ENCODE measurements at regions not wholly inside any gene's neighbourhood (a gene's known extent, or its start where the extent isn't known, plus 50 kb on each side); places are given as distances from the start of the nearest gene placed in this dataset.
"Not testable (repeated sequence)": the region's sequence is repeated elsewhere in the genome, so short reads cannot be mapped to it uniquely, and the experiment has no call there.

GRCh38 chr21:5121399-5121798 lies 5400.0 kb upstream of the TPTE start:
- H3K9me3 Mint-ChIP-seq (ENCODE audit: unreplicated experiment); intact Hi-C loops (cut with micrococcal nuclease); DNase-seq (ENCODE audit: unreplicated experiment); H3K4me1 Mint-ChIP-seq (ENCODE audit: insufficient read depth, unreplicated experiment); POLR2A ChIA-PET; H3K27ac Mint-ChIP-seq (ENCODE audit: low read depth, unreplicated experiment); CTCF ChIA-PET; H3K27me3 Mint-ChIP-seq (ENCODE audit: insufficient read depth, unreplicated experiment); H3K36me3 Mint-ChIP-seq (ENCODE audit: insufficient read depth, unreplicated experiment); BruUV-seq (replicated peaks); H3K4me3 Mint-ChIP-seq (ENCODE audit: unreplicated experiment): not testable (repeated sequence)

DNA sequence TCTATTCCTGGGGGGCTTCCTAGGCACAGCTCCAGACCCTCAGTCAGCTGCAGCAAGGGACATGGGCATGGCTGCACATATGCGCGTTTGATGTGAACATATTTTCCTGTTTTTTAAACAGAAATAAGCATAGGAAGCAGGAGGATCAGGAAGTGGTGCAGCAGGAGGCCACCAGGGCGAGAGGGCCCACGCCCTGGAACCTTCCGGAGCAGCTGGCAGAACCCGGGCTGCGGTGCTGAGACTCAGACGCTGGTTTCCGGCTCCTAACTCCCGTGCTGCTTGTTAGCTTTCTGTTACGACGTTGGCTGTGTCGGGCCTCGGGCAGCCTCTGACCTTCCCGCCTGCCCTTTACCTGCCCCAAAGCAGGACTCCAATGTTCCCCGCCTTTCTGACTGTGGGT lies 5399.5 kb upstream of the TPTE start:
- BruUV-seq (replicated peaks); H3K36me3 Mint-ChIP-seq (ENCODE audit: insufficient read depth, unreplicated experiment); H3K9me3 Mint-ChIP-seq (ENCODE audit: unreplicated experiment); POLR2A ChIA-PET; DNase-seq (ENCODE audit: unreplicated experiment); intact Hi-C loops (cut with micrococcal nuclease); H3K27me3 Mint-ChIP-seq (ENCODE audit: insufficient read depth, unreplicated experiment); H3K27ac Mint-ChIP-seq (ENCODE audit: low read depth, unreplicated experiment); H3K4me3 Mint-ChIP-seq (ENCODE audit: unreplicated experiment); H3K4me1 Mint-ChIP-seq (ENCODE audit: insufficient read depth, unreplicated experiment); CTCF ChIA-PET: not testable (repeated sequence)

GRCh38 chr21:5123655-5124054 lies 5397.7 kb upstream of the TPTE start:
- CTCF ChIA-PET; BruUV-seq (replicated peaks); POLR2A ChIA-PET; intact Hi-C loops (cut with micrococcal nuclease); H3K4me1 Mint-ChIP-seq (ENCODE audit: insufficient read depth, unreplicated experiment); H3K9me3 Mint-ChIP-seq (ENCODE audit: unreplicated experiment); H3K27me3 Mint-ChIP-seq (ENCODE audit: insufficient read depth, unreplicated experiment); H3K27ac Mint-ChIP-seq (ENCODE audit: low read depth, unreplicated experiment); H3K36me3 Mint-ChIP-seq (ENCODE audit: insufficient read depth, unreplicated experiment); H3K4me3 Mint-ChIP-seq (ENCODE audit: unreplicated experiment); DNase-seq (ENCODE audit: unreplicated experiment): not testable (repeated sequence)
- TF ChIP-seq CTCF (IDR thresholded peaks at IDR 0.05; ENCODE audit: unreplicated experiment): peak; percentile 40

DNA sequence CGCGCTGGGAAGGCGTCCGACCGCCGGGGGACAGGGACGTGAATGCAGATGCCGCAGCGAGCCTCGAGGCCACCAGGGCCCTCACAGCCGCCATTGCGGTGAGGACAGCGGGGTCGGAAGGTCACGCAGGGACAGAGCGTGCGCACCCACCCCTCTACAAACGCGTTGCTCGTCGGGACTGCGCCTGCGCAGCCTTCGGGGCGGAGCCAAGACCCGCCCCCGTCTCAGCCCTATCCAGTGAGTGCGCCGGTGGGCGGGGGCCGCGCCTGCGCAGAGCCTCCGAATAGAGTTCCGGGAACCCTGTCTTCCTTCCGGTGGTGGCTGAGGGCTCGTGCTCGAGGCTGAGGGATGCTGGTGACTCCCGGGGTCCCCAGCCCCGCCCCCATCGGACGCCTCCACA lies 5393.1 kb upstream of the TPTE start:
- H3K27ac Mint-ChIP-seq (ENCODE audit: low read depth, unreplicated experiment); CTCF ChIA-PET; BruUV-seq (replicated peaks); H3K27me3 Mint-ChIP-seq (ENCODE audit: insufficient read depth, unreplicated experiment); H3K9me3 Mint-ChIP-seq (ENCODE audit: unreplicated experiment); POLR2A ChIA-PET; H3K4me1 Mint-ChIP-seq (ENCODE audit: insufficient read depth, unreplicated experiment); intact Hi-C loops (cut with micrococcal nuclease); H3K36me3 Mint-ChIP-seq (ENCODE audit: insufficient read depth, unreplicated experiment): not testable (repeated sequence)
- H3K4me3 Mint-ChIP-seq (ENCODE audit: unreplicated experiment): peak overlapping the region; percentile 19
- DNase-seq (ENCODE audit: unreplicated experiment): peak; percentile 71

- H3K9me3 Mint-ChIP-seq (ENCODE audit: unreplicated experiment); H3K4me3 Mint-ChIP-seq (ENCODE audit: unreplicated experiment); POLR2A ChIA-PET; H3K4me1 Mint-ChIP-seq (ENCODE audit: insufficient read depth, unreplicated experiment); intact Hi-C loops (cut with micrococcal nuclease); H3K27ac Mint-ChIP-seq (ENCODE audit: low read depth, unreplicated experiment); DNase-seq (ENCODE audit: unreplicated experiment); H3K27me3 Mint-ChIP-seq (ENCODE audit: insufficient read depth, unreplicated experiment); CTCF ChIA-PET; BruUV-seq (replicated peaks); H3K36me3 Mint-ChIP-seq (ENCODE audit: insufficient read depth, unreplicated experiment): not testable (repeated sequence)
These were observed 5387.6 kb upstream of the TPTE start for GRCh38 chr21:5133824-5134223.

- POLR2A ChIA-PET: not testable (repeated sequence)
These were observed 5385.0 kb upstream of the TPTE start for GRCh38 chr21:5136406-5136805.

GRCh38 chr21:5137006-5137405 lies 5384.4 kb upstream of the TPTE start:
- H3K27me3 Mint-ChIP-seq (ENCODE audit: insufficient read depth, unreplicated experiment); DNase-seq (ENCODE audit: unreplicated experiment); H3K27ac Mint-ChIP-seq (ENCODE audit: low read depth, unreplicated experiment); H3K4me1 Mint-ChIP-seq (ENCODE audit: insufficient read depth, unreplicated experiment); intact Hi-C loops (cut with micrococcal nuclease); CTCF ChIA-PET; H3K9me3 Mint-ChIP-seq (ENCODE audit: unreplicated experiment); H3K4me3 Mint-ChIP-seq (ENCODE audit: unreplicated experiment); BruUV-seq (replicated peaks); H3K36me3 Mint-ChIP-seq (ENCODE audit: insufficient read depth, unreplicated experiment); POLR2A ChIA-PET: not testable (repeated sequence)

More at GRCh38 chr21:5136406-5136805, 5385.0 kb upstream of the TPTE start:
- H3K4me3 Mint-ChIP-seq (ENCODE audit: unreplicated experiment); intact Hi-C loops (cut with micrococcal nuclease); H3K36me3 Mint-ChIP-seq (ENCODE audit: insufficient read depth, unreplicated experiment); H3K4me1 Mint-ChIP-seq (ENCODE audit: insufficient read depth, unreplicated experiment); CTCF ChIA-PET; H3K9me3 Mint-ChIP-seq (ENCODE audit: unreplicated experiment); H3K27me3 Mint-ChIP-seq (ENCODE audit: insufficient read depth, unreplicated experiment); DNase-seq (ENCODE audit: unreplicated experiment); BruUV-seq (replicated peaks); H3K27ac Mint-ChIP-seq (ENCODE audit: low read depth, unreplicated experiment): not testable (repeated sequence)

DNA sequence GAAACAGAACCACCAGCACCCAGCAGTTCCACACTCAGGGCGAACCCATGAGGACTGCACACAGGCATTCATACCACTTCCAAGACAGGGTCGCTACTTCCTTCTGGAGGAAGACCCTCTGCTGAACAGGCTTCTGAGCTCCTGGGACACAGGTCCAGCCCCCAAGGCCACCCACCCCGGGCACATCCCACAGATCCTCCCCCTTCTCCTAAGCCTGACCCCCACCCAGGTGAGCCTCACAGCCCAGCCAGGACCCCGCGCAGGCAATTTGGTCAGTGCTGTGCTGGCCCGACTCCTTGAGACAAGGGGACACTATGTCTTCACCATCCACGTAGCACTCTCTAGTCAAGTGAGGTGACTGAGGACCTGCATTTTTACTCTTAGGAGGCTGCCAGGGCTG lies 5382.7 kb upstream of the TPTE start:
- DNase-seq (ENCODE audit: unreplicated experiment); H3K27me3 Mint-ChIP-seq (ENCODE audit: insufficient read depth, unreplicated experiment); H3K27ac Mint-ChIP-seq (ENCODE audit: low read depth, unreplicated experiment); H3K4me3 Mint-ChIP-seq (ENCODE audit: unreplicated experiment); H3K4me1 Mint-ChIP-seq (ENCODE audit: insufficient read depth, unreplicated experiment); CTCF ChIA-PET; H3K36me3 Mint-ChIP-seq (ENCODE audit: insufficient read depth, unreplicated experiment); POLR2A ChIA-PET; intact Hi-C loops (cut with micrococcal nuclease); BruUV-seq (replicated peaks); H3K9me3 Mint-ChIP-seq (ENCODE audit: unreplicated experiment): not testable (repeated sequence)

DNA sequence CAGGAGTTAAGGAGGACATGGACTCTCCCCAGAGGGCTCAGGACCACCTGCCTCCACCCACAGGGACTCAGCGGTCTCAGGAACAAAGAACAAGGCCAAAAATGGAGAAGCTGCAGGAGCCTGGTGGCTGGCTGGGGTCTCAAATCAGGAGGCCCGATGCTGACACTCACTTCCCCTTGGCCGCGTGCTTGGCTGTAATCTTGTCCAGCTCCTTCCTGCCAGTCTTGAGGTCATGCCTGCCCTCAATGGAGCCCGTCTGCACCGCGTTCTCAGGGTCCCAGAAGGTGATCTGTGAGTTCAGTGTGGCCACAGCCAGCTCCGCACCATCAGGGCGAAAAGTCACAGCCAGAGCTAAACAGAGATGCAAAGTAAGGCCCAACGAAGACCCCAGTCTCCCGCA lies 5381.9 kb upstream of the TPTE start:
- intact Hi-C loops (cut with micrococcal nuclease); H3K4me3 Mint-ChIP-seq (ENCODE audit: unreplicated experiment); H3K36me3 Mint-ChIP-seq (ENCODE audit: insufficient read depth, unreplicated experiment); H3K27me3 Mint-ChIP-seq (ENCODE audit: insufficient read depth, unreplicated experiment); DNase-seq (ENCODE audit: unreplicated experiment); BruUV-seq (replicated peaks); H3K4me1 Mint-ChIP-seq (ENCODE audit: insufficient read depth, unreplicated experiment); POLR2A ChIA-PET; H3K9me3 Mint-ChIP-seq (ENCODE audit: unreplicated experiment); H3K27ac Mint-ChIP-seq (ENCODE audit: low read depth, unreplicated experiment); CTCF ChIA-PET: not testable (repeated sequence)

All from MCF 10A (cell line).